Superior temporal gyrus (tissue), 1 donor: ENCODE measurements at regions not wholly inside any gene's neighbourhood (a gene's known extent, or its start where the extent isn't known, plus 50 kb on each side); places are given as distances from the start of the nearest gene placed in this dataset.

ENCODE experiments used
- DNase-seq: peaks from one replicate; pipeline ENCODE4 v3.0.0-alpha.2; 2016; ENCODE audit errors: extremely low spot score

DNA sequence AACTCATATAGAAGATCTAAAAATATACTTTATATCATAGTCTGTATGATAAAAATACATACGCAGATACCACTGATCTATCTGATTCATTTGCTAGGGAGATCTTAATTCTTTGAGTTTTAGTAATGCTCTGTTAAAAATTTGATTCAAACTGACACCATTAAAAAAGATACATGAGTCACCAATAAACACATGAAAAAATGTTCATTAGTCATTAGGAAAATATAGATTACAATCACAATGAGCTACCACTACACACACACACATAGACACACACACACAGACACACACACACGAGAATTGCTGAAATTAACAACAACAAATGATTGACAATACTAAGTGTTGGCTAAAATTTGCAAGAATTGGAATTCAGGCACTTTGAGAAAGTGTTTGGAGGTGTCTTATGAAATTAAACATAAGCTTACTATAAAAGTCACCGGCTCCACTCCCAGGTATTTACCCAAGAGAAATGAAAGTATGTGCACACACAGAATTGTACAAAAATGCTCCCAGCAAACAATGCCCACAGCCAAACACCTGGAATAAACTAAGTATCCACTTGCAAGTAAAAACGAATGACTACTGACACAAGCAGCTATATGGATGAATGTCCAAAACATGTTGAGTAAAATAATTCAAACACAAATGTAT lies 117.7 kb upstream of the GGTLC1 start:
- no peak for DNase-seq

DNA sequence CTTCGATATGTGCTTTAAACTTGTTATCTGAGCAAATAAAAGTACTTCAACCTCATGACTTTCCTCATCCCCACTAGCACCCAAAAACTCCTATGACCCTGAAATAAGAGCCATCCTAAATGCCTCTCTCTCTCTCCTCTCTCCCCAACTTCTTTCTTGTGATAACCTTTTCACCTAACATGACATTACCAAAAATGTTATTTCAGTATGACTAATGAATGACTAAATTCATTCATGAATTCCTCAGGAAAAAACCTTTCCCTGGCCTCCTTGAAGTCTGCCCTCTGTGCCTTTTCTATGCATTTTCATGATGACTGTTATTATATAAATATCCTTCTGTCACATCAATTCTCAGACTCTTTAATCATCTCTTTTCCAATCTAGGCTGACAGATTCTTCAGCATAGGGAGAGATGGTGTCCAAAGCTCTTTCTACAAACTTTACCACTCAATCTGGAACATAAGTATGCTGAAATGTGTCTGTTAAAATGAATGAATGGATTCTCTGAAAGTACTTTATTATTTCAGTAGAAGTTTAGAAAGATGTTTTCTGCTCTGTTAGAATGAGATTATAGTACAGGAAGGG lies 114.3 kb upstream of the GGTLC1 start:
- no peak for DNase-seq

DNA sequence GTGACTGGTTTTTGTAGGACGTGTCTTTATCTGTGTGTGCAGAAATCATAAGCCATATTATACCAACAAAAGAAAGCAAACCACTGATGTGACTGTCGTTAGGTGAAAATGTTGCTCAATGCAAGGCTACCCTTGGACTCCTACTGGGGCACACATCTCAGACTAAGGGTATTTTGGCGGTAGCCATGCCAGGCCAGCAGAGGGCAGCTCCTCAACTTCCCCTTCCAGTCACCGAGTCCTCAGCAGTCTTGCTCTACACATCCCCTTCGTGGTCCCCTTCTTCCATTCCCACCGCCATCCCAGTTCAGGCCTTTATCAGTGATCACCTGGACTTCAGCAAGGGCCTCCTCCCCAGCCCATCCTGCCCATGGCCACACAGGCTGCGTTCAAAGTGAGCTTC lies 113.7 kb upstream of the GGTLC1 start:
- DNase-seq: no peak

DNA sequence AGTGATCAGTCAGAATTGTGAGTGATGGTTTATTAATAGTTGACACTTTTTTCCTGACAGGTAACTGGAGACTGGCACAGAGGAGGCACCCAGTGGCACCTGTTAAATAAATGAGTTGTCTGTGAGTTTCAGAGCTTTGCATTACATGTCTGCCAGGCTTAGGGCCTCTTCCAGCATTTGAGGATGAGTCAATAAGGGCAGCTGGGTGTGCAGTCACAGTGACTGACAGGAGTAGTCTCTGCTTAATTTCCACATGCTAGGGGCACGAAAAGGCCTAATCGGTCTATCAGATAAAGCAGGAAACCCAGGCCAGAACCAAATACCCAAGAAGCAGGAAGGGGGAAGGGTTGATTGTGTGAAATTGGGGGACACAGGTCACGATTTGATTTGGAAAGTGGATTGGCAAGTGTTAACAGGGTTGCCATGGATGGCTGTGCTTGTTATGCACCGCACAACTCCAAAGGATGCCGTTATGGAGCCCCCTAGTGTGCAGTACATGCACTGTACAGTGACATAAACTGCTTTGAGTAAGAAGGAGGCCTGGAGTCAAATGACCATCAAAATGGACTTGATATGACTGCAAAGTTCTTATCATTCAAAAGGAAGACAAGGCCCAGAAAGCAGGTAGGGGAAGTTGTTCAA lies 111.9 kb upstream of the GGTLC1 start:
- DNase-seq: no peak

DNA sequence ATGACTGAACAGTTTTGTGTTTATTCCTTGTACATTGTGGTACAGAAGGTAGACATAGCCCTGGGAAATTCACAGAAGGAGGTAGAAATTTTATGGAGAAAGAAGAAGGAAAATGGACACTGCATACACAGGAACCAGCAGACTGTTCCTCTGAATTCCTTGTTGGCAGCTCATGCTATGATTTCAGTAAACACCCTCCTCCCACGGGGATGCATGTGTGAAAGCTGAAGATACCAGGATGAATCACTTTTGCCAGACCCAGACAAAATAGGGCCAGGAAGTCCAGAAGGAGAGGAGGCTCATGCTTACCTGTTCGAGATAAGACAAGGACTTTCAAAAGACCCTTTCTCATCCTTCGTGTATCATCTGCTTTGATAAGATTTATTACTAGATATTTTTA lies 110.3 kb upstream of the GGTLC1 start:
- DNase-seq: peak; percentile 63

DNA sequence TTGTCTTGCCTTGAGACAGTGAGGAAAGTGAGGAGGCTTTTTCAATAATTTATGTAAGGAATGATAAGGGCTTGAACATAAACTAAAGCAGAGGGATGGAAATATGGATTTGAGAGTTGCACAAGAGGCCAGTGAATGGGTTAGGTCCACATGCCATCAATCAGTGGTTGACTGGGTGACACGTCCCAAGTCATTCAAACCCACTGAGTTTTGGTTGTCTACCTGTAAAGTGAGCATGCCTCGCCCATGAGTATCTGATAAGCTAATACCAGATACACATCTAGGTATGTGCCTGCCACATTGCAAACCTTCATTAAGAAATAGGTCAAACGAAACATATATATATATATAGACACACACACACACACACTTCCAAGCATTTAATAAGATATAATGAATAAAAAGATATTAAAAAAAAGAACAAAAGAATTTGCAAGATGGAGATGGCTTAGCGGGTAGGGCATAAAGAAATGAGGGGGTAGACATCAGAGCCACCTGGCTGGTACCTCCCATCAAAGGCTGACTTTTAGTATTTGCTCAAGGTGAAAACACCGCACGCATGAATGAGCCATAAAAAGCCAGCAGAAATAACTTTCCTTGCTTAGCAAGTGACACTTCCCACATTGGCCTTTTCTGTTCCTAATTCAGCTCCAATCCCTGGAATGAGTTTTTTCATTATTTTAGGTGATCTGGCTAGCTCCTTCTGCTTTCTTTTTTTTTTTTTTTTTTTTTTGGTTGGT lies 109.1 kb upstream of the GGTLC1 start:
- no peak for DNase-seq

DNA sequence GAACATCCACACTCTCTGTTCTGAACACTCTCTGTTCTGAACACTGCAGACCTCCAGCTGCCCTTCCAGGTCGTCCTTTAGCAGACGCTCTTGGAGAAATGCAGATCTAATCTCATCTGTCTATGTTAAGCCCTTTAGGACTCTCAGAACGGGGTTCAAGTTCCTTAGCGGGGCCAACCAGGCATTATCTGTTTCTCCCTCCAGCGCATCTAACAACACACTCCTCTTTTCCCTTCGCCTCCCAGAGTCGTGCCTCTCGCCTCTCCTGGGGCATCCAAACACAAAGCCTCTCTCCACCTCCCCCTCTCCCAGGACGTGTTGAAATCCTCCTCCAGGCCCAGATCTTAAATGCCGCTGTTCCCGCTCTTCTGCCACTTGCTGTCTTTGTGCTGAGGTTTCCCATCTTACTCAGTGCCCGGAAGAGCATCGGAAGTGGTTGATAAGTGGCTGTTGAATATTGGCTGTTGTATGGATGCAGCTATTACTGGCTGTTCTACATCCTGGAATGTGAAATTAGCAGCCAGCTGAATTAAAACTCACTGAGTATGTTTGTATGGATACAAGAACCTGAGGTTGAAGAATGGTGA lies 108.4 kb upstream of the GGTLC1 start:
- no peak for DNase-seq

DNA sequence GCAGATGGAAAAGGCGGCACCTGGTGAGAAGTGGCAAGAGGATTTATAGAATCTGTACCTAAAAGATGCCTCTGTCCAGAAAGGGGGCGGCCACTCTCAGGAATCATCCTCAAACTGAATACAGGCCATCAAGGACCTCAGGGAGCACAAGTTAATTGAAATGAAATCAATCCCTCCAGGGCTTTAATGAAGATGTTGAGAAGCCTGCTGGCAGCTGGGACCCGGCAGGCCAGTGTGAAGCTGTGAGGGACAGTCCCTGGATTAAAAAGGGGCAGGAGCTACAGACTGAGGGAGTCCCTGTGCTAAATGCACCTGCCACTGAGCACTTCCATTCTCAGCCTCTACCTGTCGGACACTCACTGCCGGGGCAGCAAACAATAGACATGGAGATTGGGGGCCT lies 107.7 kb upstream of the GGTLC1 start:
- DNase-seq: no peak

DNA sequence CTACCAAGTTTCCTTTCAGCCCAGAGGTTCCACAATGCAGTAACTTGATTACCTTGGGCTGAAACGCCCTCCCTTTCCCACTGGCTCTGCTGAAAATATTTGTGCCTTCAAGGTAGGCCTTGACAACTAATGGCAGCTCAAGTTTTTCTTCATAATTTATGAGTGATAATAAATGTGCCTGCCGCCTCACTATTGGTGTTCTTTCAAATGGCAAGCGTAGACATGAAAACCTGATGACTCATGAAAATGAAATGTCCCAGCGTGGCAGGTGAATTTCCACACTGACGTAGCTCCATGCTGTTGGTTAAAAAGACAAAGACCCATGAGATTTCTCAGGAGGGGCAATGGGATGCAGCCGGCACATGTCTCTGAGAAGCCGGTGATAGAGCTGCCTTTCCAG lies 107.2 kb upstream of the GGTLC1 start:
- DNase-seq: no peak

DNA sequence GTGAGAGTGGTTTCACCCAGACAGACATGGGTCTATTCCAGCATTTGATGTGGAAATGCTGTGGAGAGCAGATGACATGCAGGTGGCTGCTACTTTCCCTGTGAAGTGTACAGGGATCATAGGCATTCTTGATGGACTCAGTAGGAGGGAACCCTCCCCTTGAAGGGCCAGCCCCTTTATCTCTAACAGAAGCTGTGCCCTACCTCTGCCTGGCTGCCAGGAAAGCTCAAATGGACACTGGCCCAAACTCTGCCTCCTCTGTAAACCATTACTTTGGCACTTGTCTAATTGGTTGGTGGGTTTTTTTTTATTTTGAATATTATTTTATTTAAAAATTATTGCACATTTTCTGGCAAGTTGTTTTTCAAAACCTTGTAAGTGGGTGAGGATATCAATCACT lies 106.7 kb upstream of the GGTLC1 start:
- no peak for DNase-seq

DNA sequence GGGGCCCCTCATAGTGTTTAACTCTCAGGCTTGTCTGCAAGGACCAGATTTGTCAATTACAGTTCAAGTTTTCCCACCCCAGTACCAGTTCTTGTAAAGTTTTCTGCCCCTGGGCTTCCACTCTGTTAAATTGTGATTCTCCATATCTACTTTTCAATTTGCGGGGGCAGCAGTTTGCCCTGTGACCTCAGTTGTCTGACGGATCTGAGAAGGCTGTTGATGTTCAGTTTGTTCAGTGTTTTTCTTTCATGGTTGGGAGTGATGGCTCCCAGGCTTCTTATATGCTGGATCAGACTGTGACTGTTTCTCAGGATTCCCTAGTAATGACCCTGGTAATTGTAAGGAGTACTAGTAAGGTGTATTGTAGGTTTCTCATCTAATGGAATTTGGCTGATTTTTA lies 101.0 kb upstream of the GGTLC1 start:
- DNase-seq: no peak

DNA sequence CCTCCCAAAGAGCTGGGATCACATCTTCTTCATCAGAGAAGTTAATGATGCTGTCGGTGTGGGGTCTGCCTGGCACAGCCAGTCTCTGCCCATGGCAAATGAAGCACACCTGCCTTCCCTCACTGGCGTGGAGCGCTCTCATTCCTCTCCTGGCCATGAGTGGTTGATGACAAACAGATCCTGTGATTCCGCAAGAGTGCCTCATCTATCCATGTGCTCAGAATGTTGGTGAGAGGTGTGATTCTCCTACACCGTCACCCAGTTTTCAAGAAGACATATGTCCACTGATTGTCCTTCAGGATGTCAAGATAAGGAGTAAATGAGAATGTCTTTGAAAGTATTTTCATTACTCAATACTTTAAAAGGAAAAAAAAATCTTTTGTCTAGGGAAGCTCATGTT lies 97.5 kb upstream of the GGTLC1 start:
- no peak for DNase-seq

DNA sequence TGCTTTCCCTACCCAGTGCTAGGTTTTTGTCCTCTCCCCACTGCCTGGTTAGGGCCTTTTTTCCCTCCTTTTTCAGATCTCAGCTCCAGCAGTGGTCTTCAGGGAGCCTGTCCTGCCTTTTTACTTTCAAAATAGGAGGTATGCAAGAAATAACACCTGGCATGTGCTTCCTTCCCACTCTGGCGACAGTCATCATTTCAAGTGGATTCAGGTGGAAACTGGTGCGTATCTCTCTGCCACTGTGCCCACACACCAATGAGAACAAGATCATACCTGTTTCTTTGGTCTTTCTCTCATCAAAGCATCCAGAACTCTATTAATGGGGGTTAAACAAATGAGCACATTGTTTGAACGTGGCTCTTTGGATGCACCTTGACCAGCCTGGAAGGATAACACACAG lies 95.7 kb upstream of the GGTLC1 start:
- DNase-seq: no peak

DNA sequence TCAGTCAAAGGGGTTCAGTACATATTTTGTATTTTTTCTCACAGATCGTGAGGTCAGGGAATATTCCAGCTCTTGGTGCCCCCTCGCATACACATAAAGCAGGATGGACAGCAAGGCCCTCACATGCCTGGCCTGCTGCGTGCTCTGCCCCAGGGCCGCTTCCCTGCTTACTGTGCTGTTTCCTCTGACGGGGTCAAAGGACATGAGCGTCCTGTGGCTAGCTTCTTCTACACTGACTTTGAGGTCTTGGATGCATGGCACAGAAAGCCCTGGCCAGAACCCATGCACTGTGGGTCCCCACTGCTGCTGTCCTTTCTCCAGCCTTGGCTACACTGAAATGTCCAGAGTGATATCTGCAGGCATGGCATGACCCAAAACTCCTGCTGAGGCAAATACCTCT lies 92.5 kb upstream of the GGTLC1 start:
- no peak for DNase-seq

DNA sequence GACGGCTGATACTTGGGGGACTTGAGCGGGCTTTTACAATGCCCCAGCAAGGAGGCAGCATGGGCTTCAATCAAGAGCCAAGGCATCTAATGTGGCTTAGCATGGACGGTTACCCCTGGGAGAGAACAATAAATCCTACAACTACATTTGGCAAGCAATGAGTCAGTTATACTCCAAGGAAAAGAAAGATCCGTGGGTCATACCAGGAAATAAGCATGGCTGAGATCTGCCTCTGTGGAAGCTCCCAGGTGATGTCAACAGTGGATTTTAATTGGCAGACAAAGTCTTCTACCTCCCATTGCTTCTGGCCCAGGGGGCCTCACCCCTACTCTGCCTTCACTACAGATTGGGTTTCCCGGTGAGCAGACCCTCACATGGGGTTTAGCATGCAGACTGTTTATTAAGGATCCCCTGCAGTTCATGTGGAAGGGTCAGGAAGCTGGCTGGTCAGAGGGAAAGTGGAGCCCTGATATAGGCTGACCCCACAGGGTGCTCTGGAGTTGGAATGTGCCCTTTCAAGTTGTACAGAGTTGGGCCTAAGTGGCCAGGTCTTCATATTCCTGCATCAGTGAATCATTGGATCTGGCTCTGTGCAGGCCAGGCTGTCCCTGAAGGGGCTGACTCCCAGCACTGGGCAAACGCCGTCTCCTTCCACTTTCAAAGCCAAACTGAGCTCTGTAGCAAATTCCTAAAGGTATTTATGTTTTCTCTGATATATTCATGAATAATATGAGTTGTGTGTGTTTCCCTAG lies 91.3 kb upstream of the GGTLC1 start:
- no peak for DNase-seq

DNA sequence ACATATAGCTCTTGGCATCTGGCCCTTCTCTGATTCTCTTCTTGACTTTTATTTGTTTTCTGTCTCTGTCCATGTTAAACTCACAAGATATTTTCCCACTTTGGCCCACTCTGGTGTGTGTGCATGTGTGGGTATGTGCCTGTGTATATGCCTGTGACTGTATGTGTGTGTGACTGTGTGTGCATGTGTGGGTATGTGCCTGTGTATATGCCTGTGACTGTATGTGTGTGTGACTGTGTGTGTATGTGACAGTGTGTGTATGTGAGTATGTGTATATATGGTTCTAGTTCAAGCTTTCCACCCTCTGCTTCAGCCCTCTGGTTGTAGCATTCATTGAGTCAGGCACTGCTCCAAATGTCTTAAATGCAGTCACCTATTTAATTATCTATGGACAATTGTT lies 88.6 kb upstream of the GGTLC1 start:
- no peak for DNase-seq

DNA sequence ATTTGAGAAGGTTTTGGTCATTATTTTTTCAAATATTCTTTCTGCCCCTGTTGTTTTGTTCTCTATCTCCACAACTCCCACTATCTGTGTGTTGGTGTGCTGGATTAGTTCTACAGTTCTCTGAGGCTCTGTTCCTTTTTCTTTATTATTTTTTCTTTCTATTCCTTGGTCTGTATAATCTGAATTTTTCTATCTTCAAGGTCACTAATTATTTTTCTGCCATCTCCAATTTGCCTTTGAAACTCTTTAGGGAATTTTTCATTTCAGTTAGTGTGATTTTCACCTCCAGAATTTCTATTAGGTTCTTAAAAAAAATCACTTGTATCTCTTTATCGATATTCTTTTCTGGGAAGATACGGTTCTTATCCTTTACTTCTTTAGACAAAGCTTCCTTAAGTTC lies 82.1 kb upstream of the GGTLC1 start:
- no peak for DNase-seq

DNA sequence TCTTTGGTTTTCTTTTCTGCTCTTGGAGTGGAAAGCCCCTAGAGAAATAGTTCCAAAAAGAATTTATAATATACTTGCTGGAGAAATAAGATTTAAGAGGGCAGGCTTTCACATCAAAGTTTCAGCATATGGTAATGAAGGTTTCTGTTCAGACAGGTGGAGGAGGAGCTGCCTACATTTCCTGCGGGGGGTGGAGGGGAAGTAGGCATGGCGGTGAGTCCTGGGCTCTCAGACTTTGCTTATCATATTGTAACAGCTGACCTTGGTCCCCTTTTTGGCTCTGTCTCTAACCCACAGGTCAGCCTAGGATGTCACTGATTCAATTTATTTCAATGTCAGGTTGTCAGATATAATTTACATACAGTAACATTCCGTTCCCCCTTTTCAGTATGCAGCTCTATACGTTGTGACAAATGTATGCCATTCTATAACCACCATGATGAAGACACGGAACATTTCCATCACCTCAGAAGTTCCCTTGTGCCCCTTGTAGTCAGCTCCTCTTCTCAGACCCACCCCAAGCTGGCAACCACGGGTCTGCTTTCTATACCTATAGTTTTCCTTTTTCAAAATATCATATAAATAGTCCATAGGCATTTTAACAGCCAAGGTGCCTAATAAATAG lies 77.6 kb upstream of the GGTLC1 start:
- no peak for DNase-seq

DNA sequence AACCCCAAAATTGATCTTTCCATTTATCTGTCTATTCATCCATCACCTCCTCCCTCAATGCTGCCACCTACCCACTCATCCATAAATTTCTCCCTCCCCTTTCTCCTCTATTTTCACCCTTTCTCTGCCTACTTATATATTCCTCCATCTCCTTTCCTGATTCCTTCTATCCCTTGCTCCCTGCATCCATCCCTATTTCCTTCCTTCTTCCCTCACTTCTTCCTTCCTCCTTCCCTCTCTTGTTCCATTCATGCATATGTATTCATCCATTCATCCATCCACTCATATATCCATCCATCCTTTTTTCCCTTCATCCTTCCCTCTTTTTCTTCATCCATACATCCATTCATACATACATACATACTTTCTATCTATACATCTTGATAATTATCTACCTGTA lies 76.3 kb upstream of the GGTLC1 start:
- no peak for DNase-seq

DNA sequence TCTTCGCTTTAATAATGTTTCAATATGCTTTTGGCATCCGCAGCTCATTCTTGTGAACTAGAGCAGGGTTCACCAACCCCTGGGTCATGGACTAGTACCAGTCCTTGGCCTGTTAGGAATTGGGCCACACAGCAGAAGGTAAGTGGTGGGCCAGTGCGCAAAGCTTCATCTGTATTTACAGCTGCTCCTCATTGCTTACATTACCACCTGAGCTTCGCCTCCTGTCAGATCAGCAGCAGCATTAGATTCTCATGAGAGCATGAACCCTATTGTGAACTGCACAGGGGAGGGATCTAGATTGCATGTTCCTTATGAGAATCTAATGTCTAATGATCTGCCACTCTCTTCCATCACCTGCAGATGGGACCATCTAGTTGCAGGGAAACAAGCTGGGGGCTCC lies 75.5 kb upstream of the GGTLC1 start:
- no peak for DNase-seq

DNA sequence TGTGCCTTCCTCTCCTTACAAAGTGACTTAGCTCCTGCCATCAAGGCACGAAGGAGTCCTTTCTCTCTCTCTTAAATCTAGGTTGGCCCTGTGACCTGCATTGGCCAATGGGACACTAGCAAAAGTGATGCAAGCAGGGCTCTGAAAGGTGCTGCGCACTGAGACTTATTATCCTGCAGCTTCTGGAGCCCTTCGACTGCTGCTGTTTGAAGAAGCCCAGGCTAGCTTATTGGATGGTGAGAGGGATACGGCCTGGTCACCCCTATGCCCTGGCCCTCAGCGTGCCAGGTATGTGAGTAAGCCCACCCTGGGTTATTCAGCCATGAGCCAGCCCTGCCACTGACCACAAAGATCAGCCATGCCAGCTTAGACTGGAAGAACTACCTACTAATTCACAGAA lies 74.5 kb upstream of the GGTLC1 start:
- DNase-seq: no peak
